ENCODE measurements at regions not wholly inside any gene's neighbourhood (a gene's known extent, or its start where the extent isn't known, plus 50 kb on each side); places are given as distances from the start of the nearest gene placed in this dataset.

DNA sequence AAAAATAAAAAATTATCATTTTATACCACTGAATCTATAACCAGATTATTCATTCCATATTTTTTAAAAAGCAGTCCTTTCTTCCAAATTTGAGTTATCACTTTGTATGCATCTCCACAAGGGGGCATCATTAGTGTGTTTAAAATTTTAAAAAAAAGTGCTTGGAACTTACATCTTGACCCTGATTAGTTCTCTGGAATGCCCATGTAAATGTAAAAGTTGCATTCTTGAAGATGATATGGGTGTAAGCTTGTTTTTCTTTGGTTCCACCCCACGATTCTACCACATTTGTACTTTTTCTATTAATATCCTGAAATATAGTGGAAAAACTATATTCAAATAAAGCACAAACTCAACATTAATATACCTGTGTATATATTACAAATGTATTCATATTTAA lies 144.9 kb downstream of the ELAPOR2 start:
- no peak for DNase-seq (ENCODE audit: low read depth in 4 of 4, low spot score in 3 of 4)

All from right renal pelvis (tissue), 4 donors.